Panc1 (cell line): ENCODE measurements at regions not wholly inside any gene's neighbourhood (a gene's known extent, or its start where the extent isn't known, plus 50 kb on each side); places are given as distances from the start of the nearest gene placed in this dataset.

Experiments used
- CTCF ChIP-seq: fragments of 450-650 bp; IDR thresholded peaks from 2 replicates; pipeline ENCODE4 v1.5.1; 2017; ENCODE audit warnings: mild to moderate bottlenecking
- POLR2AphosphoS5 ChIP-seq: IDR thresholded peaks from 2 replicates; pipeline ENCODE4 v1.6.1; 2012; ENCODE audit warnings: mild to moderate bottlenecking, low read depth, low read length, moderate library complexity
- TCF7L2 ChIP-seq: IDR thresholded peaks from 2 replicates; pipeline ENCODE4 v1.6.1; 2011; ENCODE audit warnings: mild to moderate bottlenecking, low read depth, low read length, inconsistent platforms

GRCh38 chr7:10767771-10768170 lies 205.9 kb upstream of the PHF14 start:
- TF ChIP-seq CTCF (no peak), POLR2AphosphoS5 (no peak), TCF7L2 (no peak)
